ENCODE measurements at regions not wholly inside any gene's neighbourhood (a gene's known extent, or its start where the extent isn't known, plus 50 kb on each side); places are given as distances from the start of the nearest gene placed in this dataset.

- Histone ChIP-seq H3K4me2 (ENCODE audit: insufficient read depth, insufficient read length, low read length) (no peak overlapping the region), H4K91ac (ENCODE audit: insufficient read length, low read depth, low read length) (no peak overlapping the region), H2BK15ac (ENCODE audit: low read depth, low read length) (no peak overlapping the region), H3K4me1 (ENCODE audit: insufficient read depth, low read length) (no peaks in the 10 kb centered on the region), H3K4ac (ENCODE audit: low read depth, low read length) (no peak overlapping the region), H2AK5ac (ENCODE audit: insufficient read length, low read length) (no peak overlapping the region), H3K27me3 (ENCODE audit: insufficient read depth, low read length) (no peaks in the 10 kb centered on the region; the same call in 1 of the 2 replicates), H2BK20ac (ENCODE audit: low read depth, low read length, poor library complexity, severe bottlenecking) (no peak overlapping the region), H3K18ac (ENCODE audit: insufficient read length, low read depth, low read length) (no peak overlapping the region), H3K27ac (ENCODE audit: insufficient read length, low read depth, low read length) (no peak overlapping the region), H3K23ac (ENCODE audit: insufficient read length, low read depth, low read length) (no peak overlapping the region), H3K23me2 (ENCODE audit: insufficient read length, low read depth, low read length, poor library complexity, severe bottlenecking) (no peaks in the 10 kb centered on the region), H2AFZ (ENCODE audit: low read length) (no peak overlapping the region), H4K5ac (ENCODE audit: insufficient read length, low read depth, low read length) (no peak overlapping the region), H3T11ph (ENCODE audit: low read length) (no peak overlapping the region), H3K79me2 (ENCODE audit: insufficient read depth, low read length) (no peaks in the 10 kb centered on the region), H3K9ac (ENCODE audit: extremely low read depth, insufficient read length, low read length) (no peak overlapping the region), H3K9me3 (ENCODE audit: control insufficient read depth, low read depth, low read length) (no peaks in the 10 kb centered on the region), H4K20me1 (ENCODE audit: control insufficient read depth, insufficient read depth, insufficient read length) (no peaks in the 10 kb centered on the region), H2BK12ac (ENCODE audit: insufficient read length, low read depth, low read length) (no peak overlapping the region), H3K14ac (ENCODE audit: insufficient read depth, low read length) (no peak overlapping the region), H2BK120ac (ENCODE audit: low read depth, low read length, poor library complexity, severe bottlenecking) (no peak overlapping the region), H3K79me1 (ENCODE audit: insufficient read depth, low read depth, low read length, poor library complexity, severe bottlenecking) (no peaks in the 10 kb centered on the region), H3K56ac (ENCODE audit: insufficient read length, low read depth, low read length) (no peak overlapping the region), H2BK5ac (ENCODE audit: insufficient read length, low read length) (no peak overlapping the region), H4K8ac (replicated peaks; ENCODE audit: insufficient read length, low read depth, low read length) (no peak overlapping the region)
- peak overlapping the region in 1 of 3 experiments; percentile 40; a peak in 1 of 7 replicates for H3K27ac Mint-ChIP-seq
- H3K27me3 Mint-ChIP-seq (ENCODE audit: low read depth), result no peaks in the 10 kb centered on the region
- TF ChIP-seq CTCF (conservative IDR thresholded peaks at IDR 0.05), result no peak; the same call in 2 of the 3 replicates
- DNase-seq, result no peak
- H3K4me1 Mint-ChIP-seq, result peaks cover 5 to 6% of the 10 kb centered on the region in 2 experiments
- H3K36me3 Mint-ChIP-seq (ENCODE audit: insufficient read depth in 1 of 3, low read depth in 3 of 3), result no peaks in the 10 kb centered on the region
- H3K9me3 Mint-ChIP-seq, result no peaks in the 10 kb centered on the region
- H3K4me3 Mint-ChIP-seq, result no peak overlapping the region
- no CpG with 5 or more reads among the region's 3 CpGs for WGBS (ENCODE audit: extremely low coverage, insufficient read length, low lambda C conversion rate)
These were observed 135.2 kb downstream of the RERGL start for GRCh38 chr12:17954788-17955187.
